A673 (cell line): ENCODE measurements at regions not wholly inside any gene's neighbourhood (a gene's known extent, or its start where the extent isn't known, plus 50 kb on each side); places are given as distances from the start of the nearest gene placed in this dataset.

Experiments used
- CTCF ChIP-seq: fragments of 300-800, 200-600 bp; sonication (generic); conservative IDR thresholded peaks from 2 replicates; pipeline ENCODE4 v1.5.1; 2017; ENCODE audit warnings: low read depth, mild to moderate bottlenecking, antibody characterized with exemption, low read length, moderate library complexity, mixed read lengths
- EZH2 ChIP-seq: fragments of 200-600 bp; sonication (generic); IDR thresholded peaks from 2 replicates; pipeline ENCODE4 v1.6.1; 2017; ENCODE audit warnings: borderline replicate concordance, low read depth, mild to moderate bottlenecking, mixed read lengths, antibody characterized with exemption, low read length; ENCODE audit not compliant: poor library complexity, severe bottlenecking

GRCh38 chr5:30853158-30853557 is 340.3 kb upstream of the CDH6 start:
- TF ChIP-seq CTCF (no peak), EZH2 (no peak)
